Type B pancreatic cell (in vitro differentiated cells): ENCODE measurements at regions not wholly inside any gene's neighbourhood (a gene's known extent, or its start where the extent isn't known, plus 50 kb on each side); places are given as distances from the start of the nearest gene placed in this dataset.

Experiments used
- DNase-seq: peaks from one replicate; pipeline ENCODE4 v3.0.0; 2021; ENCODE audit warnings: mixed read lengths; ENCODE audit not compliant: unreplicated experiment; ENCODE audit errors: extremely low spot score
- H3K27ac Mint-ChIP-seq: 2 replicates; pipeline ENCODE4 v1.8.0; 2021; ENCODE audit warnings: mild to moderate bottlenecking, mixed read lengths
- H3K27me3 Mint-ChIP-seq: 2 replicates; pipeline ENCODE4 v1.8.0; 2021; ENCODE audit warnings: mixed read lengths
- H3K36me3 Mint-ChIP-seq: 2 replicates; pipeline ENCODE4 v1.8.0; 2021; ENCODE audit warnings: mixed read lengths
- H3K4me1 Mint-ChIP-seq: one replicate; pipeline ENCODE4 v1.8.0; 2021; ENCODE audit warnings: mixed read lengths; ENCODE audit not compliant: unreplicated experiment
- H3K4me3 Mint-ChIP-seq: 2 replicates; pipeline ENCODE4 v1.8.0; 2021; ENCODE audit warnings: mild to moderate bottlenecking, mixed read lengths
- H3K9me3 Mint-ChIP-seq: 2 replicates; pipeline ENCODE4 v1.8.0; 2021; ENCODE audit warnings: mixed read lengths
- TF ChIP-seq, protein P1 (sequence below): fragments of 200-600 bp; sonication (generic); conservative IDR thresholded peaks from 2 replicates; pipeline ENCODE4 v1.5.0; 2021; ENCODE audit warnings: antibody characterized with exemption, mild to moderate bottlenecking

DNA sequence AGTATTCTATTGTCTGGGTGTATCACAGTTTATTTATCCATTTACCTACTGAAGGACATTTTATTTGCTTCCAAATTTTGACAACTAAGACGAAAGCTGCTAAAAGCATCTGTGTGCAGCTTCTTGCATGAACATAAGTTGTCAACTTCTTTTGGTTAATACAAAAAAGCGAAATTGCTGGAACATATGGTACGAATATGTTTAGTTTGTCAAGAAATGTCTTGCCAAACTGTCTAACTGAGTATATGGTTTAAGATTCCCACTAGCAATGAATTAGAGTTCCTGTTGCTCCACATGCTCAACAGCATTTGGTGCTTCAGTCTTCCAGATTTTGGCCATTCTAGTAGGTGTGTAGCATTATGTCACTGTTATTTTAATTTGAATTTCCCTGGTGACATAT, 372.3 kb upstream of the NRXN1 start:
- H3K4me3 Mint-ChIP-seq: no peak overlapping the region
- peaks cover 7% of the 10 kb centered on the region for H3K9me3 Mint-ChIP-seq
- no peak for DNase-seq
- H3K36me3 Mint-ChIP-seq: no peaks in the 10 kb centered on the region
- H3K4me1 Mint-ChIP-seq: no peaks in the 10 kb centered on the region
- H3K27me3 Mint-ChIP-seq: no peaks in the 10 kb centered on the region
- no peak overlapping the region for H3K27ac Mint-ChIP-seq
- TF ChIP-seq, protein P1, sequence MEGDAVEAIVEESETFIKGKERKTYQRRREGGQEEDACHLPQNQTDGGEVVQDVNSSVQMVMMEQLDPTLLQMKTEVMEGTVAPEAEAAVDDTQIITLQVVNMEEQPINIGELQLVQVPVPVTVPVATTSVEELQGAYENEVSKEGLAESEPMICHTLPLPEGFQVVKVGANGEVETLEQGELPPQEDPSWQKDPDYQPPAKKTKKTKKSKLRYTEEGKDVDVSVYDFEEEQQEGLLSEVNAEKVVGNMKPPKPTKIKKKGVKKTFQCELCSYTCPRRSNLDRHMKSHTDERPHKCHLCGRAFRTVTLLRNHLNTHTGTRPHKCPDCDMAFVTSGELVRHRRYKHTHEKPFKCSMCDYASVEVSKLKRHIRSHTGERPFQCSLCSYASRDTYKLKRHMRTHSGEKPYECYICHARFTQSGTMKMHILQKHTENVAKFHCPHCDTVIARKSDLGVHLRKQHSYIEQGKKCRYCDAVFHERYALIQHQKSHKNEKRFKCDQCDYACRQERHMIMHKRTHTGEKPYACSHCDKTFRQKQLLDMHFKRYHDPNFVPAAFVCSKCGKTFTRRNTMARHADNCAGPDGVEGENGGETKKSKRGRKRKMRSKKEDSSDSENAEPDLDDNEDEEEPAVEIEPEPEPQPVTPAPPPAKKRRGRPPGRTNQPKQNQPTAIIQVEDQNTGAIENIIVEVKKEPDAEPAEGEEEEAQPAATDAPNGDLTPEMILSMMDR: no peak

DNA sequence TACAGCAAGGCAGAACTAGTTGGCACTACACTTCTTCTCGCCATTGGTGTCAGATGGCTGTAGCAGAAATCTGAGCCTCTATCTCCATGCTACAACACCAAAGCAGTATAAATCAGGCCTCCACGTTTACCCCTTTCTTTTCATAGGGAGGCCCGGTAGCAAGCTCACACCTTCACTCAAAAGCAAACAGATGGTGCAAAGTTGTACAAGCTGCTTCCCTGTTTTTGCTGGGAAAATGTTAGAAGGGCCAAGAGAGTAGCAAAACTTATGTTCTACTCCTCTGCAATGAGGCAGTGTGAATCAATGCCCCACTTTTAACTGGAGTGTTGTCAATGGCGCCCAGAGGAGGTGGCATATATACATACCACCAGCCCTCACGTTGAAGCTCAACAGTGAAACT, 369.6 kb upstream of the NRXN1 start:
- H3K36me3 Mint-ChIP-seq: no peaks in the 10 kb centered on the region
- no peaks in the 10 kb centered on the region for H3K27me3 Mint-ChIP-seq
- DNase-seq: no peak
- no peak overlapping the region for H3K4me3 Mint-ChIP-seq
- TF ChIP-seq, protein P1: no peak
- H3K9me3 Mint-ChIP-seq: peaks cover 12% of the 10 kb centered on the region
- no peak overlapping the region for H3K27ac Mint-ChIP-seq
- H3K4me1 Mint-ChIP-seq: no peaks in the 10 kb centered on the region

DNA sequence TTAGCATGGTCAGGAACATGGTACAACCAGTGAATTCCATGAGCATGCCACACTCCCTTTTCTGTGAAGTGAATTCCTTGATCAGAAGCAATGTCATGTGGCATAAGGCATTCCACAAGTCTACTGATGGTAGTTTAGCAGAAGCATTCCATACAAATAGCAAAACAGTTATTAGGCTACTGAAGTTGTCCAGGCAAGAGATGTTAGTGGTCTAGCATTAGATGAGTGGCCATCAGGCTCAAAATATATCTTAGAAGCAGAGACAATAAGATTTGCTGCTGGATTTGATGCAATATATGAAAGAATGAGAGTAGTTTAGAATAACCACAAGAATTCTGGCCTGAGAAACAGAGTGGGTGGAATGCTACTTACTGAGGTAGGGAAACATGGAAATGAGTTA, 355.3 kb upstream of the NRXN1 start:
- TF ChIP-seq, protein P1: no peak
- H3K27ac Mint-ChIP-seq: no peak overlapping the region
- H3K9me3 Mint-ChIP-seq: no peaks in the 10 kb centered on the region

DNA sequence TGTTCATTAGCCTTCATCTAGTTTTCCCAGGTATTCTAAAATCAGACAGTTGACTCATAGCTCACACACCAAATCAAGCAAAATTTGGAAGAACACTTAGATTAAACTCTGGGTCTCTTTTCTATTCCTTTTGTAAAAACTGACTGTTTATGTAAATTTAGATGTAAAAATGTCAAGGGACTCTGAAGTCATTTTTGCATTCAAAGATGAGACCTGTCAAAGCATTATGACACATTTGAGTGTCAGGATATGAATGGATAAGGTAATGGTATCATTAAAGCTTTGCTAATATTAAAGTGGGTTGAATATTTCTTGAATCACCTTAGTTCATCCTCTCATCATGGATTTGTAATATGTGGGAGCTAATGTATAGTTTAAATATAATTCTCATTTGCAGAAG, 348.1 kb upstream of the NRXN1 start:
- TF ChIP-seq, protein P1: no peak
- Mint-ChIP-seq H3K27ac (no peak overlapping the region), H3K27me3 (no peaks in the 10 kb centered on the region), H3K4me3 (no peak overlapping the region), H3K4me1 (no peaks in the 10 kb centered on the region), H3K36me3 (no peaks in the 10 kb centered on the region), H3K9me3 (no peaks in the 10 kb centered on the region)
- no peak for DNase-seq

More for the DNA sequence above, 355.3 kb upstream of the NRXN1 start:
- H3K36me3 Mint-ChIP-seq: no peaks in the 10 kb centered on the region
- no peaks in the 10 kb centered on the region for H3K27me3 Mint-ChIP-seq
- H3K4me1 Mint-ChIP-seq: no peaks in the 10 kb centered on the region
- no peak overlapping the region for H3K4me3 Mint-ChIP-seq
- DNase-seq: no peak

DNA sequence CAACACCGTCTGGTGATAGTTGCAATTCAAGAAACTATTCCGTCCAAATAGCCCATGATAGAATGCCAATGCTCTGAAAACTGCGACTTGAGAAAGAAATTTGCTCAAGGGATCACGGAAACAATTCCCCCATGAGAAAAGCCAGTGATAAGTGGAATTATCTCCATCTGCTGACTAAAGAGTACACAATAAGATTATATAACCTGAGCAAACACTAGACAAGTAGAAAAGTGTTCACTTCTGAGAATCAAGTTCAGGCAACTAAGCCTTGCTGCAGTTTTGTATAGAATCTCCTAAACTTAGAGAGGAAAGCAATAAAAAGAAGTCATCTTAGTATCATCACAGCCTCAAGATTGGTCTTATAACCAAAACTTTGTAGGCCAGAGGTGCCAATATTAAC, 336.3 kb upstream of the NRXN1 start:
- Mint-ChIP-seq H3K27ac (no peak overlapping the region), H3K36me3 (no peaks in the 10 kb centered on the region), H3K4me1 (no peaks in the 10 kb centered on the region), H3K27me3 (no peaks in the 10 kb centered on the region), H3K9me3 (no peaks in the 10 kb centered on the region), H3K4me3 (no peak overlapping the region)
- DNase-seq: no peak
- TF ChIP-seq, protein P1: no peak

DNA sequence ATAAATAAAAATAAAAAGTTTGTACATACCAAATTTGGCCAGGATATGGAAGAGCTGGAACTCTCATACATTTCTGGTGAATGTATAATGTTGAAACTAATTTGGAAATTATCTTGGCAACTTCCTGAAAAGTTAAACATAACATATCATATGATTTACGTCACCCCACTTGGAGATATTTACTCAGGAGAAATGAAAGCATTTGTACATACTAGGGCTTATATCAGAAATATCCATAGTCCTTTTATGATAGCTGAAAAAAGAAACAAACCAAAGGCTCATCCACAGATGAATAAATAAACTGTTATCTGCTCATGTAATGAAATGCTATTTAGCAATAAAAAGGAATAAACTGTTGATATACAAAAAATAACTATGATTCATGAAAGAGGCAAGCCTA, 318.2 kb upstream of the NRXN1 start:
- DNase-seq: no peak
- Mint-ChIP-seq H3K4me1 (no peaks in the 10 kb centered on the region), H3K27me3 (no peaks in the 10 kb centered on the region), H3K36me3 (no peaks in the 10 kb centered on the region), H3K4me3 (no peak overlapping the region), H3K9me3 (no peaks in the 10 kb centered on the region), H3K27ac (no peak overlapping the region)
- TF ChIP-seq, protein P1: no peak
